ENCODE measurements at regions not wholly inside any gene's neighbourhood (a gene's known extent, or its start where the extent isn't known, plus 50 kb on each side); places are given as distances from the start of the nearest gene placed in this dataset.

DNA sequence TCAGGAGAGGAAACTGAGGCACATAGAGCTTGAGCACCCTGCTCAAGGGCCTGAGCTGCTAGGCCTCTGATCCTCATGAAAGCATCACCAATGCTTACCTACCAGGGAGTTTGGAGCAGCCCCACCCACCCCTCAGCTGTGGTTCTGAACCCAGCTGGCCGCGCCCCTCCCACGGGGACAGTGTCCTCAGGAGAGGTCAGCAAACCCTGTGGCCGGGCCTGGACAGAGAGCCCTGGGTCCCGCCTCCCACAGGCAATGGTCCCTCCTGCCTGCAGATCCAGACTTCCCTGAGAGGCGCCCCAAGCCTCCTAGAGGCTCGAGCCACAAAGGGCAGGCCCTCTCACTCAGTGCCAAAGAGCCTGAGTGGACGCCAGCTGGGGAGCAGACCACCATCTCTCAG, 184.9 kb downstream of the BRD1 start:
- no peak for TF ChIP-seq STAT1 (IDR thresholded peaks at IDR 0.05; ENCODE audit: unreplicated experiment)
- TF ChIP-seq, protein P1, sequence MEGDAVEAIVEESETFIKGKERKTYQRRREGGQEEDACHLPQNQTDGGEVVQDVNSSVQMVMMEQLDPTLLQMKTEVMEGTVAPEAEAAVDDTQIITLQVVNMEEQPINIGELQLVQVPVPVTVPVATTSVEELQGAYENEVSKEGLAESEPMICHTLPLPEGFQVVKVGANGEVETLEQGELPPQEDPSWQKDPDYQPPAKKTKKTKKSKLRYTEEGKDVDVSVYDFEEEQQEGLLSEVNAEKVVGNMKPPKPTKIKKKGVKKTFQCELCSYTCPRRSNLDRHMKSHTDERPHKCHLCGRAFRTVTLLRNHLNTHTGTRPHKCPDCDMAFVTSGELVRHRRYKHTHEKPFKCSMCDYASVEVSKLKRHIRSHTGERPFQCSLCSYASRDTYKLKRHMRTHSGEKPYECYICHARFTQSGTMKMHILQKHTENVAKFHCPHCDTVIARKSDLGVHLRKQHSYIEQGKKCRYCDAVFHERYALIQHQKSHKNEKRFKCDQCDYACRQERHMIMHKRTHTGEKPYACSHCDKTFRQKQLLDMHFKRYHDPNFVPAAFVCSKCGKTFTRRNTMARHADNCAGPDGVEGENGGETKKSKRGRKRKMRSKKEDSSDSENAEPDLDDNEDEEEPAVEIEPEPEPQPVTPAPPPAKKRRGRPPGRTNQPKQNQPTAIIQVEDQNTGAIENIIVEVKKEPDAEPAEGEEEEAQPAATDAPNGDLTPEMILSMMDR (conservative IDR thresholded peaks at IDR 0.05; ENCODE audit: low read depth in 2 of 2), result no peak
- TF ChIP-seq EZH2 (IDR thresholded peaks at IDR 0.05; ENCODE audit: low read depth, unreplicated experiment), result no peak
- TF ChIP-seq, protein P2, sequence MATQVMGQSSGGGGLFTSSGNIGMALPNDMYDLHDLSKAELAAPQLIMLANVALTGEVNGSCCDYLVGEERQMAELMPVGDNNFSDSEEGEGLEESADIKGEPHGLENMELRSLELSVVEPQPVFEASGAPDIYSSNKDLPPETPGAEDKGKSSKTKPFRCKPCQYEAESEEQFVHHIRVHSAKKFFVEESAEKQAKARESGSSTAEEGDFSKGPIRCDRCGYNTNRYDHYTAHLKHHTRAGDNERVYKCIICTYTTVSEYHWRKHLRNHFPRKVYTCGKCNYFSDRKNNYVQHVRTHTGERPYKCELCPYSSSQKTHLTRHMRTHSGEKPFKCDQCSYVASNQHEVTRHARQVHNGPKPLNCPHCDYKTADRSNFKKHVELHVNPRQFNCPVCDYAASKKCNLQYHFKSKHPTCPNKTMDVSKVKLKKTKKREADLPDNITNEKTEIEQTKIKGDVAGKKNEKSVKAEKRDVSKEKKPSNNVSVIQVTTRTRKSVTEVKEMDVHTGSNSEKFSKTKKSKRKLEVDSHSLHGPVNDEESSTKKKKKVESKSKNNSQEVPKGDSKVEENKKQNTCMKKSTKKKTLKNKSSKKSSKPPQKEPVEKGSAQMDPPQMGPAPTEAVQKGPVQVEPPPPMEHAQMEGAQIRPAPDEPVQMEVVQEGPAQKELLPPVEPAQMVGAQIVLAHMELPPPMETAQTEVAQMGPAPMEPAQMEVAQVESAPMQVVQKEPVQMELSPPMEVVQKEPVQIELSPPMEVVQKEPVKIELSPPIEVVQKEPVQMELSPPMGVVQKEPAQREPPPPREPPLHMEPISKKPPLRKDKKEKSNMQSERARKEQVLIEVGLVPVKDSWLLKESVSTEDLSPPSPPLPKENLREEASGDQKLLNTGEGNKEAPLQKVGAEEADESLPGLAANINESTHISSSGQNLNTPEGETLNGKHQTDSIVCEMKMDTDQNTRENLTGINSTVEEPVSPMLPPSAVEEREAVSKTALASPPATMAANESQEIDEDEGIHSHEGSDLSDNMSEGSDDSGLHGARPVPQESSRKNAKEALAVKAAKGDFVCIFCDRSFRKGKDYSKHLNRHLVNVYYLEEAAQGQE (IDR thresholded peaks at IDR 0.05; ENCODE audit: unreplicated experiment), result no peak
- TF ChIP-seq POLR2AphosphoS5 (IDR thresholded peaks at IDR 0.05; ENCODE audit: low read depth), result no peak
- TF ChIP-seq, protein P3, sequence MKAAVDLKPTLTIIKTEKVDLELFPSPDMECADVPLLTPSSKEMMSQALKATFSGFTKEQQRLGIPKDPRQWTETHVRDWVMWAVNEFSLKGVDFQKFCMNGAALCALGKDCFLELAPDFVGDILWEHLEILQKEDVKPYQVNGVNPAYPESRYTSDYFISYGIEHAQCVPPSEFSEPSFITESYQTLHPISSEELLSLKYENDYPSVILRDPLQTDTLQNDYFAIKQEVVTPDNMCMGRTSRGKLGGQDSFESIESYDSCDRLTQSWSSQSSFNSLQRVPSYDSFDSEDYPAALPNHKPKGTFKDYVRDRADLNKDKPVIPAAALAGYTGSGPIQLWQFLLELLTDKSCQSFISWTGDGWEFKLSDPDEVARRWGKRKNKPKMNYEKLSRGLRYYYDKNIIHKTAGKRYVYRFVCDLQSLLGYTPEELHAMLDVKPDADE (IDR thresholded peaks at IDR 0.05), result no peak
- no peak for TF ChIP-seq EZH2phosphoT487 (IDR thresholded peaks at IDR 0.05; ENCODE audit: unreplicated experiment)
- no peak for TF ChIP-seq JUNB (IDR thresholded peaks at IDR 0.05; ENCODE audit: unreplicated experiment)
- no peak for TF ChIP-seq NANOG (IDR thresholded peaks at IDR 0.05; ENCODE audit: borderline replicate concordance)
- TF ChIP-seq, protein P4, sequence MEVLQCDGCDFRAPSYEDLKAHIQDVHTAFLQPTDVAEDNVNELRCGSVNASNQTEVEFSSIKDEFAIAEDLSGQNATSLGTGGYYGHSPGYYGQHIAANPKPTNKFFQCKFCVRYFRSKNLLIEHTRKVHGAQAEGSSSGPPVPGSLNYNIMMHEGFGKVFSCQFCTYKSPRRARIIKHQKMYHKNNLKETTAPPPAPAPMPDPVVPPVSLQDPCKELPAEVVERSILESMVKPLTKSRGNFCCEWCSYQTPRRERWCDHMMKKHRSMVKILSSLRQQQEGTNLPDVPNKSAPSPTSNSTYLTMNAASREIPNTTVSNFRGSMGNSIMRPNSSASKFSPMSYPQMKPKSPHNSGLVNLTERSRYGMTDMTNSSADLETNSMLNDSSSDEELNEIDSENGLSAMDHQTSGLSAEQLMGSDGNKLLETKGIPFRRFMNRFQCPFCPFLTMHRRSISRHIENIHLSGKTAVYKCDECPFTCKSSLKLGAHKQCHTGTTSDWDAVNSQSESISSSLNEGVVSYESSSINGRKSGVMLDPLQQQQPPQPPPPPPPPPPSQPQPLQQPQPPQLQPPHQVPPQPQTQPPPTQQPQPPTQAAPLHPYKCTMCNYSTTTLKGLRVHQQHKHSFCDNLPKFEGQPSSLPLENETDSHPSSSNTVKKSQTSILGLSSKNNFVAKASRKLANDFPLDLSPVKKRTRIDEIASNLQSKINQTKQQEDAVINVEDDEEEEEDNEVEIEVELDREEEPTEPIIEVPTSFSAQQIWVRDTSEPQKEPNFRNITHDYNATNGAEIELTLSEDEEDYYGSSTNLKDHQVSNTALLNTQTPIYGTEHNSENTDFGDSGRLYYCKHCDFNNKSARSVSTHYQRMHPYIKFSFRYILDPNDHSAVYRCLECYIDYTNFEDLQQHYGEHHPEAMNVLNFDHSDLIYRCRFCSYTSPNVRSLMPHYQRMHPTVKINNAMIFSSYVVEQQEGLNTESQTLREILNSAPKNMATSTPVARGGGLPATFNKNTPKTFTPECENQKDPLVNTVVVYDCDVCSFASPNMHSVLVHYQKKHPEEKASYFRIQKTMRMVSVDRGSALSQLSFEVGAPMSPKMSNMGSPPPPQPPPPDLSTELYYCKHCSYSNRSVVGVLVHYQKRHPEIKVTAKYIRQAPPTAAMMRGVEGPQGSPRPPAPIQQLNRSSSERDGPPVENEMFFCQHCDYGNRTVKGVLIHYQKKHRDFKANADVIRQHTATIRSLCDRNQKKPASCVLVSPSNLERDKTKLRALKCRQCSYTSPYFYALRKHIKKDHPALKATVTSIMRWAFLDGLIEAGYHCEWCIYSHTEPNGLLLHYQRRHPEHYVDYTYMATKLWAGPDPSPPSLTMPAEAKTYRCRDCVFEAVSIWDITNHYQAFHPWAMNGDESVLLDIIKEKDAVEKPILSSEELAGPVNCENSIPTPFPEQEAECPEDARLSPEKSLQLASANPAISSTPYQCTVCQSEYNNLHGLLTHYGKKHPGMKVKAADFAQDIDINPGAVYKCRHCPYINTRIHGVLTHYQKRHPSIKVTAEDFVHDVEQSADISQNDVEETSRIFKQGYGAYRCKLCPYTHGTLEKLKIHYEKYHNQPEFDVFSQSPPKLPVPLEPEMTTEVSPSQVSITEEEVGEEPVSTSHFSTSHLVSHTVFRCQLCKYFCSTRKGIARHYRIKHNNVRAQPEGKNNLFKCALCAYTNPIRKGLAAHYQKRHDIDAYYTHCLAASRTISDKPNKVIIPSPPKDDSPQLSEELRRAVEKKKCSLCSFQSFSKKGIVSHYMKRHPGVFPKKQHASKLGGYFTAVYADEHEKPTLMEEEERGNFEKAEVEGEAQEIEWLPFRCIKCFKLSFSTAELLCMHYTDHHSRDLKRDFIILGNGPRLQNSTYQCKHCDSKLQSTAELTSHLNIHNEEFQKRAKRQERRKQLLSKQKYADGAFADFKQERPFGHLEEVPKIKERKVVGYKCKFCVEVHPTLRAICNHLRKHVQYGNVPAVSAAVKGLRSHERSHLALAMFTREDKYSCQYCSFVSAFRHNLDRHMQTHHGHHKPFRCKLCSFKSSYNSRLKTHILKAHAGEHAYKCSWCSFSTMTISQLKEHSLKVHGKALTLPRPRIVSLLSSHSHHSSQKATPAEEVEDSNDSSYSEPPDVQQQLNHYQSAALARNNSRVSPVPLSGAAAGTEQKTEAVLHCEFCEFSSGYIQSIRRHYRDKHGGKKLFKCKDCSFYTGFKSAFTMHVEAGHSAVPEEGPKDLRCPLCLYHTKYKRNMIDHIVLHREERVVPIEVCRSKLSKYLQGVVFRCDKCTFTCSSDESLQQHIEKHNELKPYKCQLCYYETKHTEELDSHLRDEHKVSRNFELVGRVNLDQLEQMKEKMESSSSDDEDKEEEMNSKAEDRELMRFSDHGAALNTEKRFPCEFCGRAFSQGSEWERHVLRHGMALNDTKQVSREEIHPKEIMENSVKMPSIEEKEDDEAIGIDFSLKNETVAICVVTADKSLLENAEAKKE (CRISPR knock-in tag; IDR thresholded peaks at IDR 0.05), result no peak
- TF ChIP-seq ZNF114 (CRISPR knock-in tag; IDR thresholded peaks at IDR 0.05), result no peak
- TF ChIP-seq CREB1 (CRISPR knock-in tag; IDR thresholded peaks at IDR 0.05; ENCODE audit: low read depth), result no peak
- TF ChIP-seq ZNF331 (CRISPR knock-in tag; IDR thresholded peaks at IDR 0.05; ENCODE audit: low read depth), result no peak

Data from GM23338 (cell line).